HG02870 (cell line): ENCODE measurements at regions not wholly inside any gene's neighbourhood (a gene's known extent, or its start where the extent isn't known, plus 50 kb on each side); places are given as distances from the start of the nearest gene placed in this dataset.
"Not testable (repeated sequence)": the region's sequence is repeated elsewhere in the genome, so short reads cannot be mapped to it uniquely, and the experiment has no call there.

Experiments
- ATAC-seq: cut with Tn5 transposase; IDR thresholded peaks from one replicate; pipeline ENCODE4 v1.9.1; 2021; ENCODE audit warnings: mild to moderate bottlenecking, moderate library complexity; ENCODE audit not compliant: unreplicated experiment

GRCh38 chr12:92406404-92407070, 260.9 kb upstream of the BTG1 start:
- not testable (repeated sequence) for ATAC-seq

GRCh38 chr12:92405801-92406251, 260.2 kb upstream of the BTG1 start:
- ATAC-seq, result not testable (repeated sequence)

- ATAC-seq, result no peak
Measured at GRCh38 chr12:92404921-92405320, 259.3 kb upstream of the BTG1 start.

GRCh38 chr12:92404259-92404894, 258.7 kb upstream of the BTG1 start:
- no peak for ATAC-seq

GRCh38 chr12:92403210-92404175, 257.8 kb upstream of the BTG1 start:
- ATAC-seq, result peak; percentile 76

GRCh38 chr12:92402415-92402814, 256.8 kb upstream of the BTG1 start:
- no peak for ATAC-seq

- ATAC-seq, result peak; percentile 31
Measured at GRCh38 chr12:92400006-92400405, 254.4 kb upstream of the BTG1 start.

GRCh38 chr12:92398565-92399309, 253.1 kb upstream of the BTG1 start:
- ATAC-seq, result peak; percentile 39

GRCh38 chr12:92396647-92397252, 251.1 kb upstream of the BTG1 start:
- no peak for ATAC-seq

GRCh38 chr12:92395322-92395721, 249.7 kb upstream of the BTG1 start:
- no peak for ATAC-seq

GRCh38 chr12:92394895-92395294, 249.2 kb upstream of the BTG1 start:
- ATAC-seq, result no peak

GRCh38 chr12:92393504-92393903, 247.9 kb upstream of the BTG1 start:
- no peak for ATAC-seq

GRCh38 chr12:92391726-92392125, 246.1 kb upstream of the BTG1 start:
- ATAC-seq, result not testable (repeated sequence)

- ATAC-seq, result no peak
Measured at GRCh38 chr12:92389466-92389865, 243.8 kb upstream of the BTG1 start.

GRCh38 chr12:92385296-92385695, 239.7 kb upstream of the BTG1 start:
- ATAC-seq, result no peak

- no peak for ATAC-seq
Measured at GRCh38 chr12:92384571-92384970, 238.9 kb upstream of the BTG1 start.

GRCh38 chr12:92382383-92382878, 236.8 kb upstream of the BTG1 start:
- no peak for ATAC-seq

- ATAC-seq, result no peak
Measured at GRCh38 chr12:92381856-92382255, 236.2 kb upstream of the BTG1 start.

GRCh38 chr12:92378682-92379479, 233.2 kb upstream of the BTG1 start:
- ATAC-seq, result no peak
